ENCODE measurements at regions not wholly inside any gene's neighbourhood (a gene's known extent, or its start where the extent isn't known, plus 50 kb on each side); places are given as distances from the start of the nearest gene placed in this dataset.

DNA sequence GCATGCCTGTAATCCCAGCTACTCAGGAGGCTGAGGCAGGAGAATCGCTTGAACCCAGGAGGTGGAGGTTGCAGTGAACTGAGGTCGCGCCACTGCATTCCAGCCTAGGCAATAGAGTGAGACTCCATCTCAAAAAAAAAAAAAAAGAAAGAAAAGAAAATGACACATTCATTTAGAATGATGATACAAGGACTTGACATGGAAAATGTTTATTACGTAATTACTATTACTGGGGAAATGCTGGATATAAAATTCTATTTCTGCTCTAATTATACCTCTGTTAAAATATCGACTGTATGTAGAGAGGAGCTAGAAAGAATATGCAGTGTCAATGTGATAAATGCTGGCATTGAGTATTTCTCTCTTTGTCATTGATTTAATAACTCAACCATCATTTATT, 54.7 kb upstream of the CTPS1 start:
- TF ChIP-seq, protein P1, sequence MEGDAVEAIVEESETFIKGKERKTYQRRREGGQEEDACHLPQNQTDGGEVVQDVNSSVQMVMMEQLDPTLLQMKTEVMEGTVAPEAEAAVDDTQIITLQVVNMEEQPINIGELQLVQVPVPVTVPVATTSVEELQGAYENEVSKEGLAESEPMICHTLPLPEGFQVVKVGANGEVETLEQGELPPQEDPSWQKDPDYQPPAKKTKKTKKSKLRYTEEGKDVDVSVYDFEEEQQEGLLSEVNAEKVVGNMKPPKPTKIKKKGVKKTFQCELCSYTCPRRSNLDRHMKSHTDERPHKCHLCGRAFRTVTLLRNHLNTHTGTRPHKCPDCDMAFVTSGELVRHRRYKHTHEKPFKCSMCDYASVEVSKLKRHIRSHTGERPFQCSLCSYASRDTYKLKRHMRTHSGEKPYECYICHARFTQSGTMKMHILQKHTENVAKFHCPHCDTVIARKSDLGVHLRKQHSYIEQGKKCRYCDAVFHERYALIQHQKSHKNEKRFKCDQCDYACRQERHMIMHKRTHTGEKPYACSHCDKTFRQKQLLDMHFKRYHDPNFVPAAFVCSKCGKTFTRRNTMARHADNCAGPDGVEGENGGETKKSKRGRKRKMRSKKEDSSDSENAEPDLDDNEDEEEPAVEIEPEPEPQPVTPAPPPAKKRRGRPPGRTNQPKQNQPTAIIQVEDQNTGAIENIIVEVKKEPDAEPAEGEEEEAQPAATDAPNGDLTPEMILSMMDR (IDR thresholded peaks at IDR 0.05) = no peak
- TF ChIP-seq POLR2A (IDR thresholded peaks at IDR 0.05) = no peak

All from body of pancreas (tissue), 4 donors.